ENCODE measurements at regions not wholly inside any gene's neighbourhood (a gene's known extent, or its start where the extent isn't known, plus 50 kb on each side); places are given as distances from the start of the nearest gene placed in this dataset.

GRCh38 chr13:70964124-70964523 is 855.9 kb upstream of the KLHL1 start:
- Histone ChIP-seq H3K4me1 (ENCODE audit: low read depth, poor library complexity, severe bottlenecking) (no peaks in the 10 kb centered on the region), H4K20me1 (ENCODE audit: insufficient read depth) (no peaks in the 10 kb centered on the region), H3K4me3 (IDR thresholded peaks at IDR 0.05; ENCODE audit: insufficient read depth, low read depth, low read length) (no peak overlapping the region), H3K9ac (no peak overlapping the region), H3K27me3 (ENCODE audit: insufficient read depth, low read depth) (no peaks in the 10 kb centered on the region), H3K4me2 (no peak overlapping the region), H2AFZ (ENCODE audit: low read depth) (no peak overlapping the region), H3K36me3 (ENCODE audit: insufficient read depth) (no peaks in the 10 kb centered on the region), H3K79me2 (ENCODE audit: insufficient read depth, low read depth) (no peaks in the 10 kb centered on the region), H3K27ac (no peak overlapping the region)
- TF ChIP-seq CTCF (conservative IDR thresholded peaks at IDR 0.05; ENCODE audit: low read depth, low read length) = no peak; the same call in 1 of the 2 replicates

DNA sequence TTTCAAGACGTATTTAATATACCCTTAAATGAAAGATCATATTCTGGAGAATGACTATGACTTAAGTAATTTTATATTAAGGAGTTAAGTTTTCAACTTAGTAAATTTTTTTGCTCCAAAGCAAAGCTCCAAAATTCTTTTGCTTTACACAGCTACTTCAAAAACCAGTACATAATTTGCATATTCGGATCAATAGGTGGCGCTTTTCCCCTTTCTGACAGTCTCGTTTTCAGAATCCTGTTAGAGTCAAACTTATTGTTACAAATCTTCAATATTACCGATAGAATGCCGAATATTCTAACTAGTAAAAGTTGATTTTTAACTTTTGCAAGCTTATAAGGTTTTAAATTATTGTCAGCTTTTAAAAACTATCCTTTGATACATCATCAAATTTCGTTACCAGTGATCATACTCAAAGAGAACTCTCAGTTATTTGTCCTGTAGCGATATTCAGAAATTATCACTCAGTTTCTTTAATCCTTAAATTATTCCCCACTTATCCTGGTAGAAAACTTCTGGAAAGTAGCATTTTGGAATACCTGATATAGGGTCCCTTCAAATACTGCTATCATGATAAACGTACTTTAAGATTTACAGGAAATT is 852.7 kb upstream of the KLHL1 start:
- TF ChIP-seq CTCF (conservative IDR thresholded peaks at IDR 0.05; ENCODE audit: low read depth, low read length) = no peak; the same call in 1 of the 2 replicates
- Histone ChIP-seq H3K4me1 (ENCODE audit: low read depth, poor library complexity, severe bottlenecking) (no peaks in the 10 kb centered on the region), H3K4me3 (IDR thresholded peaks at IDR 0.05; ENCODE audit: insufficient read depth, low read depth, low read length) (no peak overlapping the region), H3K27me3 (ENCODE audit: insufficient read depth, low read depth) (no peaks in the 10 kb centered on the region), H2AFZ (ENCODE audit: low read depth) (no peak overlapping the region), H3K9ac (no peak overlapping the region), H3K4me2 (no peak overlapping the region), H3K27ac (no peak overlapping the region), H3K79me2 (ENCODE audit: insufficient read depth, low read depth) (no peaks in the 10 kb centered on the region), H4K20me1 (ENCODE audit: insufficient read depth) (no peaks in the 10 kb centered on the region), H3K36me3 (ENCODE audit: insufficient read depth) (no peaks in the 10 kb centered on the region)

DNA sequence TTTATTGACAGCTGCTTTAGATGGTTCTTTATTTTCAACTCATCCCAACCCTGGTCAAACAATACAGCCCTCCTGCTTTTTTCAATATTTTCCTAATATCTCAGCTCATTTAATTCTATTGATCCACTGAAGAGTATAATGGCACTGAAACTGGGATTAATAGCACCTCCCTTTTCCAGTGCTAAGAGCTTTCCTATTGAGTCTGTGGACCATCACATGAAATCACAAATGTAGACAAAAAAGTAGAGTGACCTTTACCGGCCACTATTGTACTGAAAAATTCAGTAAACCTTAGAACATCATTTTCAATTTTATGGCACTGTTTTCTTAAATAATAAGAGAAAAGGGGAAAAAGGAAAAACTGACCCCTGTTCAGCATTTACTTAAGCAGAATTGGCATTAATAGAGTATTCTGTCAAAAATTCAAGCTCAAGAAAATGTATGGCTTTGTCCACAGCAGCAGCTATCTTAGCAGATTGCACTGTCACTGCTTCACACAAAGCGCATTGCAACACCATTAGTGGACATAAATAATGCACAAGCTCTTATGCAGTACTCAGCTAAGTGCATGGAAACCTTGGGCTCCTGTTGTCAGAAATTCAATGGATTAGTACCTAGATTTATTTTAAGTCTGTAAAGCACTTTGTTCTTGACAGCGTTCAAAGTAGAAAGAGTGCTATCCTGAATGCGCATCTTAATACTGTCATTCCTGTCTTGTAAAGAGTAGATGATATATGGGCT is 851.0 kb upstream of the KLHL1 start:
- Histone ChIP-seq H3K4me3 (IDR thresholded peaks at IDR 0.05; ENCODE audit: insufficient read depth, low read depth, low read length) (no peak overlapping the region), H3K36me3 (ENCODE audit: insufficient read depth) (no peaks in the 10 kb centered on the region), H2AFZ (ENCODE audit: low read depth) (no peak overlapping the region), H3K9ac (no peak overlapping the region), H4K20me1 (ENCODE audit: insufficient read depth) (no peaks in the 10 kb centered on the region), H3K27ac (no peak overlapping the region), H3K27me3 (ENCODE audit: insufficient read depth, low read depth) (no peaks in the 10 kb centered on the region), H3K4me2 (no peak overlapping the region), H3K4me1 (ENCODE audit: low read depth, poor library complexity, severe bottlenecking) (no peaks in the 10 kb centered on the region), H3K79me2 (ENCODE audit: insufficient read depth, low read depth) (no peaks in the 10 kb centered on the region)
- no peak for TF ChIP-seq CTCF (conservative IDR thresholded peaks at IDR 0.05; ENCODE audit: low read depth, low read length)

DNA sequence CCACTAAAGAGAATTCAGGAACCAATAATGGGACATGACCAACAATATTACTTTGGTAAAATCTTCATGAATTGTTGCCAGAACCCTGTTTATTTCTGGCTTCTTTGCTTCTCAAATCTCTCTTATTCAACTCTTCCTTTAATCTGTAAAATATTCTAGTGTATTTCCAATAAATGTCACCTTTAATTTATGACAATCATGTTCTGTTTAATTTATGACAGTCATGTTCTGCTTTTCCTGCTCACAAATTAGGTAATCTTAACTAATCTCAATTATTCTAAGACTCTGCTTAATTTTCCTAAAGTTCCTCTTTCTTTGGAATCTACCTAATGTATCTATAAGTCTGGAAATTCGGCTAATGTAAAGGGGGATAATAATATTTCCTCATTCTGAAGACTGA is 847.6 kb upstream of the KLHL1 start:
- H3K4me1 ChIP-seq (ENCODE audit: low read depth, poor library complexity, severe bottlenecking) = no peaks in the 10 kb centered on the region
- H3K4me3 ChIP-seq (IDR thresholded peaks at IDR 0.05; ENCODE audit: insufficient read depth, low read depth, low read length) = no peak overlapping the region
- no peak overlapping the region for H3K4me2 ChIP-seq
- no peak overlapping the region for H3K27ac ChIP-seq
- TF ChIP-seq CTCF (conservative IDR thresholded peaks at IDR 0.05; ENCODE audit: low read depth, low read length) = no peak
- H3K27me3 ChIP-seq (ENCODE audit: insufficient read depth, low read depth) = no peaks in the 10 kb centered on the region
- no peak overlapping the region for H3K9ac ChIP-seq
- H2AFZ ChIP-seq (ENCODE audit: low read depth) = no peak overlapping the region
- no peaks in the 10 kb centered on the region for H3K79me2 ChIP-seq (ENCODE audit: insufficient read depth, low read depth)
- no peaks in the 10 kb centered on the region for H4K20me1 ChIP-seq (ENCODE audit: insufficient read depth)
- no peaks in the 10 kb centered on the region for H3K36me3 ChIP-seq (ENCODE audit: insufficient read depth)
